ENCODE measurements at regions not wholly inside any gene's neighbourhood (a gene's known extent, or its start where the extent isn't known, plus 50 kb on each side); places are given as distances from the start of the nearest gene placed in this dataset.

- in situ Hi-C loops (cut with MboI; ENCODE audit: low sequenced_read_pairs): no loop called here
These were observed 133.5 kb downstream of the NCOR2 start for GRCh38 chr12:124433879-124434278.

- in situ Hi-C loops (cut with MboI; ENCODE audit: low sequenced_read_pairs): no loop called here
These were observed 134.1 kb downstream of the NCOR2 start for GRCh38 chr12:124433147-124433874.

GRCh38 chr12:124432376-124432775, 135.0 kb downstream of the NCOR2 start:
- in situ Hi-C loops (cut with MboI; ENCODE audit: low sequenced_read_pairs): no loop called here

GRCh38 chr12:124431971-124432370, 135.4 kb downstream of the NCOR2 start:
- in situ Hi-C loops (cut with MboI; ENCODE audit: low sequenced_read_pairs): no loop called here

- in situ Hi-C loops (cut with MboI; ENCODE audit: low sequenced_read_pairs): no loop called here
These were observed 135.6 kb downstream of the RFLNA start for GRCh38 chr12:124430491-124430890.

GRCh38 chr12:124429535-124429934, 134.6 kb downstream of the RFLNA start:
- in situ Hi-C loops (cut with MboI; ENCODE audit: low sequenced_read_pairs): no loop called here

- in situ Hi-C loops (cut with MboI; ENCODE audit: low sequenced_read_pairs): no loop called here
These were observed 133.9 kb downstream of the RFLNA start for GRCh38 chr12:124428792-124429281.

GRCh38 chr12:124428136-124428791, 133.4 kb downstream of the RFLNA start:
- in situ Hi-C loops (cut with MboI; ENCODE audit: low sequenced_read_pairs): no loop called here

GRCh38 chr12:124426594-124427555, 132.0 kb downstream of the RFLNA start:
- in situ Hi-C loops (cut with MboI; ENCODE audit: low sequenced_read_pairs): no loop called here

- in situ Hi-C loops (cut with MboI; ENCODE audit: low sequenced_read_pairs): no loop called here
These were observed 130.8 kb downstream of the RFLNA start for GRCh38 chr12:124425667-124426066.

- in situ Hi-C loops (cut with MboI; ENCODE audit: low sequenced_read_pairs): no loop called here
These were observed 129.6 kb downstream of the RFLNA start for GRCh38 chr12:124424516-124424905.

- in situ Hi-C loops (cut with MboI; ENCODE audit: low sequenced_read_pairs): no loop called here
These were observed 129.0 kb downstream of the RFLNA start for GRCh38 chr12:124423761-124424515.

GRCh38 chr12:124422570-124423523, 128.0 kb downstream of the RFLNA start:
- in situ Hi-C loops (cut with MboI; ENCODE audit: low sequenced_read_pairs): no loop called here

GRCh38 chr12:124422142-124422569, 127.3 kb downstream of the RFLNA start:
- in situ Hi-C loops (cut with MboI; ENCODE audit: low sequenced_read_pairs): no loop called here

GRCh38 chr12:124420996-124421674, 126.2 kb downstream of the RFLNA start:
- in situ Hi-C loops (cut with MboI; ENCODE audit: low sequenced_read_pairs): no loop called here

GRCh38 chr12:124420041-124420995, 125.4 kb downstream of the RFLNA start:
- in situ Hi-C loops (cut with MboI; ENCODE audit: low sequenced_read_pairs): no loop called here

- in situ Hi-C loops (cut with MboI; ENCODE audit: low sequenced_read_pairs): no loop called here
These were observed 124.6 kb downstream of the RFLNA start for GRCh38 chr12:124419292-124420040.
